NCI-H1105 treated with DMSO at 0.1 percent for 48 hours (cell line): ENCODE measurements at regions not wholly inside any gene's neighbourhood (a gene's known extent, or its start where the extent isn't known, plus 50 kb on each side); places are given as distances from the start of the nearest gene placed in this dataset.
"Not testable (repeated sequence)": the region's sequence is repeated elsewhere in the genome, so short reads cannot be mapped to it uniquely, and the experiment has no call there.

Source experiments
- DNase-seq: peaks from one replicate; lab custom pipeline; 2025; lab: John Stamatoyannopoulos, UW

DNA sequence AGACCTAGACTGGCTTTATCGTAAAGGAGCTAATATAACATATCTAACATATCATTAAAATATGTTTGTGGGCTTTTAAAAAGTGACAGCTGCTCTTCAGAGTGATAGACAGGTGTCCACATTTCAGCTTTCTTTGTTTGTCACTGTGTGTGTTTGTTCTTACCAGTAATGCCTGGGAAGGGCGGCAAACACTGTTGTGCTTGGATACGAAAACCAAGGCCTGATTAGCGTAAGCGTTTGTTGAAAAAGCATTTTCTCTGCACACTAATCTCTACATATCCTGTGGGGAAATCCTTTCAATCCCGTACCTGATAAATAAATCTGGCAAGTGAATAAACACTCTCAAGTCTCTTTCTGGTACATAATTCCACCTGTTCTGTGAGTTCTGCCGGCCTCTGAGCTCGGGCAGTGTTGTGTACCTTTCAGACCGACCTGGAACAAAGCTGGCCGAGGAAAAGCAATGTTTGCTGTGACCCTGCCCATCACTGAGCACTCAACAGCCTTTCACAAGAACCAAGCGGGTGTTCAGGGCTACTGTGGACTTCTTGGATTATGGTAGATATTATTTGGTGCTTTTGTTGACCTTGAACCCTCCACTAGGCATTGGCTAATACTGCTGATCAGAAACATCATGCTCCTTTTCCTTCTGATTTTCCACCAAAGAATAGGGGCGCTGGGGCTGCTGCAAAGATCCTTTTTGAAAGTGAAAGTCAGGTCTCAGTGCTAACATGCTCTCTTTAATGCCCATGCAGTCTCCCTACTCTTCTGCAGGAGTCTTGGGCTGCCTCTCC is 100.4 kb downstream of the CD83 start:
- no peak for DNase-seq

DNA sequence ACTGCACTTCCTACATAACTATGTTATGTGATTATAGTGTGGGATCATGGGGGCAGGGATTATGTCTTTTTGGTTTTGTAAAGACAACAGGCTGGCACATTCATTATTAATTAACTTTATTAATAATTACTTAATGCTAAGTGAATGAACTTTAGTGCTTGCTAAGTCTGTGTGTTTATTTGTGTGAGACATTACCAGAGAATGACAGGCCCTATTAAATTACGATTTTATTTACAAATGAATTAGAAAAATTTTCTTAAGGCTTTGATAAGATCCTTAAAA is 100.9 kb downstream of the CD83 start:
- no peak for DNase-seq

DNA sequence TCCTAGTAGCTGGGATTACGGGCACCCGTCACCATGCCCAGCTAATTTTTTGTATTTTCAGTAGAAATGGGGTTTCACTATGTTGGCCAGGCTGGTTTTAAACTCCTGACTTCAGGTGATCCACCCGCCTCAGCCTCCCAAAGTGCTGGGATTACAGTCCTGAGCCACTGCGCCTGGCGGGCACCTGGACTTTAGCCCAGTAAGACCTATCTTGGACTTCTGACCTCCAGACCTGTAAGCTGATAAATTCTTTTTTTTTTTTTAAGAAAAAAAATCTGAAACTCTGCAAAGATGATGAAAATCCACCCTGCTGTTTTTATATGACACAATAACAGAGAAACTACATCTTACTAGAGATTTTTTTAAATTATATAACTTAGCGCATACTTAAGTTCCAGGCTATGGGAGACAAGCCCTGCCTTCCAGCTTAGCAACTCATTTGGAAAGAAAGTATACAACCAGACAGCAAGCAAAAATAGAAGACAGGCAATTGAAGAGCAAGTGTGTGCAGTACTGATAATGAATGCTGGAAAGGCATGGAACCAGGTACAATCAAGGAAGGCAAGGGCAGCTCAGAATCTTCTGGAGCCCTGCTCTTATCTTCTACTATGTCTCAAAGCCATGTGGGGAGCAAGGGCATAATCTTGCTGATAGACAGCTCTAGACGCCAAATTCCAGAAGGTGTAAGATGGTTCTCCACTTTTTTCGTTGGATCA is 104.2 kb downstream of the CD83 start:
- DNase-seq: no peak

- DNase-seq: no peak
Observed at GRCh38 chr6:14222956-14223355, 105.4 kb downstream of the CD83 start.

- no peak for DNase-seq
Observed at GRCh38 chr6:14224359-14225103, 107.0 kb downstream of the CD83 start.

DNA sequence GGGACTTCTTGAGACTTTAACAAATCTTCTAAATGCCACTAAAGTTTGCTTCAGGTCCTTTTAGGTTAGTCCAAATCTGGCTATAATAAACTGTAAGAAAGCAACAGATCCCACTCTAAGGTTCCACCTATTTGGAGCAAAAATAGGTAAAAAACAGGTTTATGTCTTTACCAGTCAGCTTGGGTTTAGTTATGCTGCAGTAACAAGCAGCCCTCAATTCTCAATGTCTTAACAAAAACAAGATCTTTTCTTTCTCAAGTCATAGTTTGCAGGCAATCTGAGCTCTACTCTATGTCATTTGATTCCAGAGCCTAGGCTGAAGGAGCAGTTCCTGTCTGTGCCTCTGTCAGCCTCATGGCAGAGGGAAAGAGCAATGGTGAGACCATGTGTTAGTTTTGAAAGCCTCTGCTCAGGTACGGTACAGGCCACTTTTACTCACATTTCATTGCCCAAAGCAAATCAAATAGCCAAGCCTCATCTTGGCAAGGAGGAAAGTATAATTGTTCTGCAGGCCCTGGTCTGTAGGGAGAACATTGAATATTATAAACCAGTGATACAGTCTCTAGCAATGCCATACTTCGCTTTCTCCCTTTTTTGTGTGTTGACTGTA is 108.6 kb downstream of the CD83 start:
- no peak for DNase-seq

GRCh38 chr6:14228571-14228970 is 111.0 kb downstream of the CD83 start:
- DNase-seq: no peak

- DNase-seq: no peak
Observed at GRCh38 chr6:14231071-14231483, 113.5 kb downstream of the CD83 start.

GRCh38 chr6:14231501-14232280 is 114.1 kb downstream of the CD83 start:
- no peak for DNase-seq

DNA sequence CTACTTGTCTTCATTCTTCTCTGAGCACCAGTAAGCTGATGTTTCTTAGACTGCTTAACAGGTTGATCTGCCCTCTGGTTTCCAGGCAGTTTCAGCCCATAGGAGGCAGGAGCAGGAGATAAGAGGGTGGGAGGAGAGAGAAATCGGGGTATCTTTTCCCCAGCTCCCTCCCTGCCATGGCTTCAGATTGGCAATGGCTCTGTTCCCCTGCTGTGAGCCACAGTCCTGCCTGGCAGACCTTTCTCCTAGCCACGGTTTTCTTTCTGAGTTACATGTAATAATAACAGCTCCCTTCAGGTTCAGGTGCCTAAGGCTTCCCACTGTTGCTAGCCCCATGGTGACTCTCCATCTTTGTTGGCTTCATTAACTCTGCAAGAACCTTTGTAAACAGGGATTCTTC is 115.3 kb downstream of the CD83 start:
- DNase-seq: no peak

GRCh38 chr6:14235653-14236356 is 118.2 kb downstream of the CD83 start:
- DNase-seq: no peak

DNA sequence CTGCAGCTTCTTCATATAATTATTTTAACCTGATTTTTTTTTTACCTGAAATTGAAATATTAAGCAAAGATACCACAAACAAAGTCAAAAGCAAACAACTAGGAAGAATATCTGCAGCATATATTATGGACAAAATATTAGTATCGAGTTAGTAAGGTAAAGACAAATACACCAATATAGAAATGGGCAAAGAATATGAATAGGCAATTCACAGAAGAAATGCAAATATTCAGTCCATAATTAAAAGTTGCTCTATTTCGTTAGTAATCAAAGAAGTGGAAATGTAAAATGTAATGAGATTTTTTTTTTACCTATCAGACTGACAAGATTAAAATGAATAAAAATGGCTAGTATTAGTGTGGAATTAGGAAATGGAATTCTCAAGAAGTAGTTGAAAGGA is 121.5 kb downstream of the CD83 start:
- no peak for DNase-seq

- DNase-seq: no peak
Observed at GRCh38 chr6:14240411-14241166, 123.0 kb downstream of the CD83 start.

DNA sequence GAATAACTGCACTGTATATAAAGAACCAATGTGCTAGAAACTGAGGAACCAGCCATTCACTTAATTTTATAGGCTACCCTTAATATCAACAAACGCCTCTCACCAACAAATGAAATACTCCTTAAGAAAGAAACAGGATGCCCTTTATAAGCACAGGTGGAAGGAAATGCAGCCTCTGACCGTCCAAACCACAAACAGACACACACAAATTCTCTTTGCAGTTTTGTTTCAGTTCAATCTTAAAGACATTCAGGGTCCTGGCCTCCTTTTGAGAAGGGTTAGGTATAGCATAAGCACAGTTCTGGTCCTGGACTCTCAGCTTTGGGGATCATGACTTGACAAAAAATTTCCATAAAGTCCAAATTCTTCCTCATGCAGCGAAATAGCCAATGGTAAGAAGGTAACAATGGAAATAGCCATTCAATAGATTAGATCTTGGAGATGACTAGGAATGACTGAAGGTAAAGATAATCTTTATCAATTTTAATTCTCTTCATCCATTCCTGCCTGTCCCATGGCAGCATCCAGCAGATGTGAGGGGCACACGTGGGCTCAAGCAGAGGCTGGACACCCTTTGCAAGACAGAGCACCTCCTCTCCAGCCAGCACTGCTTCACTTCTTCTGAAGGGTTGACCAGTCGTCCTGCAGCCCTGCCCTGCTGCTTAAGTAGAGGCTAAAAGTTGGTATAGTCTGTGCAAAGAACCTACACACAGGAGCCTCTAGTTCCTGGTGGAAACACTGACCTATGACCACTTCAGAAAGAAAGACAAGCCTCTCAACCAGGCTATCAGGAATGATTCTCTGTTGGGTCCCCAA is 123.9 kb downstream of the CD83 start:
- DNase-seq: no peak

- DNase-seq: not testable (repeated sequence)
Observed at GRCh38 chr6:14242912-14243311, 125.3 kb downstream of the CD83 start.

- no peak for DNase-seq
Observed at GRCh38 chr6:14243597-14243996, 126.0 kb downstream of the CD83 start.

DNA sequence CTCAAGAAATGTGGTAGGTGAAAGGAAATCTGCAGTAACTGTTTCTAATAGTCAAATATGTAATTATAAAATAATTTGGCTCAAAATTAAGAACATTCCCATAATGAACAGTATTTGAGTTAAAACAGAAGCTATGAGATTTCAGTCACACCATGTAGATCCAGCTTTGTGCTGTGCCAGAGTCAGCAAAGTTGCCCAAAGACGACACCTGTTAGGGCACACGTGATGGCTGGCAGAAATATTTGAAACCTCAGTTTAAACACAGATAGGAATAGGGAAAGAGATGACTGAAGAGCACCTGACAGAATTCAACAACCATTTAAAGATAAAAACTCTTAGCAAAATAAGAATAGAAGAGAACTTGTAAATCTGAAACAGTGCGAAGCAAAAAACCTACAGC is 129.3 kb downstream of the CD83 start:
- DNase-seq: no peak

DNA sequence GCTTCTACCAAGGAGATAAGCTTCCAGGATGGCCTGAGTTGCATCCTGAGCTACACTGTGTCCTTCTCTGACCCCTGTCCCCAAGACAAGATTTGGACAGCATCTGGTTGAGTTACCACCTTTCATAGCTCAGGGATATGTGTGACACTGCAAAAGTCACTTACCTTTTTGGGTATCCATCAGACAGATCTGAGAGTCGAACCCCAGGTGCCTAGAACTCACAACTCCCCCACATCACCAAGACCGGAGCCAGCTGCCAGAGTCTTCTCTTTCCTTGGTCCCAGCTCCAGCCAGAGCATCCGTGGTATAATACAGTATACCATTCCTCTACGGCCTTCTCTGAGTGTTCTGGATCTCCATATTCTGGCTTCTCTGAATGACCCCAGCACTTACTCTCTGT is 133.0 kb downstream of the CD83 start:
- no peak for DNase-seq

- DNase-seq: no peak
Observed at GRCh38 chr6:14252271-14252850, 134.8 kb downstream of the CD83 start.
